ENCODE measurements at regions not wholly inside any gene's neighbourhood (a gene's known extent, or its start where the extent isn't known, plus 50 kb on each side); places are given as distances from the start of the nearest gene placed in this dataset.

DNA sequence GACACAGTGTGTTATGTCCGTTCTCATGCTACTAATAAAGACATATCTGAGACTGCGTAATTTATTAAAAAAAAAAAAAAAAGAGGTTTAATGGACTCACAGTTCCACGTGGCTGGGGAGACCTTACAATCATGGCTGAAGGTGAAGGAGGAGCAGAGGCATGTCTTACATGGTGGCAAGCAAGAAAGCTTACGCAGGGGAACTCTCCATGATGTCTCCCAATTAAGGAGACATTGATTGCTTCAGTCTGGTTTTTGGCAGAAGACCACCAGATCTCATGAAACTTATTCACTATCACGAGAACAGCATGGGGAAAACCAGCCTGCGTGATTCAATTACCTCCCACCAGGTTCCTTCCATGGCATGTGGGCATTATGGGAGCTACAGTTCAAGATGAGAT lies 221.8 kb downstream of the ASMT start:
- TF ChIP-seq CTCF (IDR thresholded peaks at IDR 0.05 in 8 of 11, conservative IDR thresholded peaks at IDR 0.05 in 3 of 11) (no peak), POLR2AphosphoS5 (IDR thresholded peaks at IDR 0.05) (no peak), POLR2A (IDR thresholded peaks at IDR 0.05) (no peak)

Data from spleen (tissue), 7 donors.